Activated naive CD8-positive, alpha-beta T cell (primary cell): ENCODE measurements at regions not wholly inside any gene's neighbourhood (a gene's known extent, or its start where the extent isn't known, plus 50 kb on each side); places are given as distances from the start of the nearest gene placed in this dataset.

ENCODE experiments used
- H3K27ac Mint-ChIP-seq: one replicate; pipeline ENCODE4 v1.8.0; 2021; ENCODE audit warnings: mixed read lengths
- H3K27me3 Mint-ChIP-seq: one replicate; pipeline ENCODE4 v1.8.0; 2021; ENCODE audit warnings: mixed read lengths
- H3K36me3 Mint-ChIP-seq: one replicate; pipeline ENCODE4 v1.8.0; 2021; ENCODE audit warnings: mixed read lengths
- H3K4me1 Mint-ChIP-seq: one replicate; pipeline ENCODE4 v1.8.0; 2021; ENCODE audit warnings: low read depth, mixed read lengths
- H3K4me3 Mint-ChIP-seq: one replicate; pipeline ENCODE4 v1.8.0; 2021; ENCODE audit warnings: mild to moderate bottlenecking, mixed read lengths
- H3K9me3 Mint-ChIP-seq: one replicate; pipeline ENCODE4 v1.8.0; 2021; ENCODE audit warnings: low read depth, mixed read lengths

GRCh38 chr16:88314991-88315542 lies 67.7 kb upstream of the ZNF469 start:
- no peak overlapping the region for H3K27ac Mint-ChIP-seq
- H3K27me3 Mint-ChIP-seq, result peaks cover 4% of the 10 kb centered on the region
- H3K4me1 Mint-ChIP-seq, result no peaks in the 10 kb centered on the region
- peaks cover 3% of the 10 kb centered on the region for H3K9me3 Mint-ChIP-seq
- no peaks in the 10 kb centered on the region for H3K36me3 Mint-ChIP-seq
- no peak overlapping the region for H3K4me3 Mint-ChIP-seq

GRCh38 chr16:88315543-88316105 lies 67.1 kb upstream of the ZNF469 start:
- Mint-ChIP-seq H3K36me3 (no peaks in the 10 kb centered on the region), H3K27me3 (peaks cover 4% of the 10 kb centered on the region), H3K9me3 (peaks cover 3% of the 10 kb centered on the region), H3K4me3 (no peak overlapping the region), H3K4me1 (no peaks in the 10 kb centered on the region), H3K27ac (no peak overlapping the region)

- Mint-ChIP-seq H3K36me3 (no peaks in the 10 kb centered on the region), H3K27me3 (peaks cover 4% of the 10 kb centered on the region), H3K27ac (no peak overlapping the region), H3K4me1 (no peaks in the 10 kb centered on the region), H3K9me3 (peaks cover 3% of the 10 kb centered on the region), H3K4me3 (no peak overlapping the region)
These were observed 66.6 kb upstream of the ZNF469 start for GRCh38 chr16:88316151-88316550.

GRCh38 chr16:88316941-88317612 lies 65.7 kb upstream of the ZNF469 start:
- no peak overlapping the region for H3K4me3 Mint-ChIP-seq
- H3K36me3 Mint-ChIP-seq, result no peaks in the 10 kb centered on the region
- no peak overlapping the region for H3K27ac Mint-ChIP-seq
- H3K27me3 Mint-ChIP-seq, result peaks cover 4% of the 10 kb centered on the region
- H3K4me1 Mint-ChIP-seq, result no peaks in the 10 kb centered on the region
- H3K9me3 Mint-ChIP-seq, result no peaks in the 10 kb centered on the region

- Mint-ChIP-seq H3K36me3 (no peaks in the 10 kb centered on the region), H3K4me3 (no peak overlapping the region), H3K4me1 (no peaks in the 10 kb centered on the region), H3K27me3 (peaks cover 4% of the 10 kb centered on the region), H3K27ac (no peak overlapping the region), H3K9me3 (no peaks in the 10 kb centered on the region)
These were observed 65.2 kb upstream of the ZNF469 start for GRCh38 chr16:88317613-88317965.

GRCh38 chr16:88318051-88318450 lies 64.7 kb upstream of the ZNF469 start:
- no peaks in the 10 kb centered on the region for H3K4me1 Mint-ChIP-seq
- no peak overlapping the region for H3K4me3 Mint-ChIP-seq
- peaks cover 4% of the 10 kb centered on the region for H3K27me3 Mint-ChIP-seq
- H3K9me3 Mint-ChIP-seq, result no peaks in the 10 kb centered on the region
- no peaks in the 10 kb centered on the region for H3K36me3 Mint-ChIP-seq
- no peak overlapping the region for H3K27ac Mint-ChIP-seq

GRCh38 chr16:88318521-88318920 lies 64.2 kb upstream of the ZNF469 start:
- no peaks in the 10 kb centered on the region for H3K36me3 Mint-ChIP-seq
- H3K27ac Mint-ChIP-seq, result no peak overlapping the region
- H3K9me3 Mint-ChIP-seq, result no peaks in the 10 kb centered on the region
- H3K4me3 Mint-ChIP-seq, result no peak overlapping the region
- peaks cover 4% of the 10 kb centered on the region for H3K27me3 Mint-ChIP-seq
- H3K4me1 Mint-ChIP-seq, result no peaks in the 10 kb centered on the region

- no peaks in the 10 kb centered on the region for H3K36me3 Mint-ChIP-seq
- H3K9me3 Mint-ChIP-seq, result no peaks in the 10 kb centered on the region
- no peak overlapping the region for H3K27ac Mint-ChIP-seq
- H3K4me3 Mint-ChIP-seq, result no peak overlapping the region
- H3K4me1 Mint-ChIP-seq, result no peaks in the 10 kb centered on the region
- H3K27me3 Mint-ChIP-seq, result peaks cover 4% of the 10 kb centered on the region
These were observed 63.4 kb upstream of the ZNF469 start for GRCh38 chr16:88319116-88319965.

- Mint-ChIP-seq H3K27ac (no peak overlapping the region), H3K4me1 (no peaks in the 10 kb centered on the region), H3K4me3 (no peak overlapping the region), H3K36me3 (no peaks in the 10 kb centered on the region), H3K9me3 (no peaks in the 10 kb centered on the region), H3K27me3 (peaks cover 4% of the 10 kb centered on the region)
These were observed 61.7 kb upstream of the ZNF469 start for GRCh38 chr16:88320947-88321634.

GRCh38 chr16:88321635-88322499 lies 60.9 kb upstream of the ZNF469 start:
- Mint-ChIP-seq H3K9me3 (no peaks in the 10 kb centered on the region), H3K36me3 (no peaks in the 10 kb centered on the region), H3K4me1 (no peaks in the 10 kb centered on the region), H3K27me3 (peaks cover 4% of the 10 kb centered on the region), H3K27ac (no peak overlapping the region), H3K4me3 (no peak overlapping the region)

- peaks cover 3% of the 10 kb centered on the region for H3K27me3 Mint-ChIP-seq
- no peaks in the 10 kb centered on the region for H3K36me3 Mint-ChIP-seq
- no peaks in the 10 kb centered on the region for H3K4me1 Mint-ChIP-seq
- H3K27ac Mint-ChIP-seq, result no peak overlapping the region
- no peak overlapping the region for H3K4me3 Mint-ChIP-seq
- H3K9me3 Mint-ChIP-seq, result no peaks in the 10 kb centered on the region
These were observed 60.2 kb upstream of the ZNF469 start for GRCh38 chr16:88322500-88322970.

GRCh38 chr16:88323041-88323440 lies 59.7 kb upstream of the ZNF469 start:
- H3K4me1 Mint-ChIP-seq, result no peaks in the 10 kb centered on the region
- no peaks in the 10 kb centered on the region for H3K36me3 Mint-ChIP-seq

GRCh38 chr16:88323546-88324330 lies 59.0 kb upstream of the ZNF469 start:
- Mint-ChIP-seq H3K27ac (no peak overlapping the region), H3K4me1 (no peaks in the 10 kb centered on the region), H3K36me3 (no peaks in the 10 kb centered on the region), H3K4me3 (no peak overlapping the region), H3K27me3 (peaks cover 1% of the 10 kb centered on the region), H3K9me3 (no peaks in the 10 kb centered on the region)

More at GRCh38 chr16:88323041-88323440, 59.7 kb upstream of the ZNF469 start:
- H3K27ac Mint-ChIP-seq, result no peak overlapping the region
- H3K4me3 Mint-ChIP-seq, result no peak overlapping the region
- H3K27me3 Mint-ChIP-seq, result no peaks in the 10 kb centered on the region
- H3K9me3 Mint-ChIP-seq, result no peaks in the 10 kb centered on the region
